HCT116 (cell line): ENCODE measurements at regions not wholly inside any gene's neighbourhood (a gene's known extent, or its start where the extent isn't known, plus 50 kb on each side); places are given as distances from the start of the nearest gene placed in this dataset.

Experiments used
- ATAC-seq: fragments of 200-7000 bp; cut with Tn5 transposase; 2 replicates; pipeline ENCODE4 v1.9.1; 2020; ENCODE audit warnings: mild to moderate bottlenecking, moderate library complexity
- BruUV-seq: library from RNA; stranded (reverse); fragments of 400-500 nt; replicated peaks from 2 replicates; lab custom pipeline; 2021; lab: Mats Ljungman, UMichigan
- CTCF ChIA-PET: fragments of 300-600 bp; sonication (Branson Sonifier 250); formaldehyde crosslinking; loops from one replicate; lab custom pipeline; 2021; ENCODE audit warnings: antibody characterized with exemption; lab: Charles Lee
- POLR2A ChIA-PET: fragments of 300-600, 350-600 bp; sonication (Branson Sonifier 250); formaldehyde crosslinking; loops from one replicate; lab custom pipeline; 2021; ENCODE audit warnings: antibody characterized with exemption; lab: Charles Lee
- RAD21 ChIA-PET, 2 experiments: fragments of 300-600 bp; sonication (Branson Sonifier 250); formaldehyde crosslinking; loops; one replicate each; lab custom pipeline; 2023; ENCODE audit warnings: low total read pairs in 2 of 2; ENCODE audit not compliant: uncharacterized antibody in 2 of 2, unreplicated experiment in 2 of 2, low non-redundant PET in 1 of 2; lab: Charles Lee
- DNase-seq: peaks from one replicate; pipeline ENCODE4 v3.0.0-alpha.2; 2010; ENCODE audit warnings: low read depth, low spot score
- H2AFZ ChIP-seq: fragments of 200-600 bp; shearing (Covaris generic), sonication (generic); 2 replicates; pipeline ENCODE4 v1.6.1; 2017; ENCODE audit warnings: low read depth, mixed run types, mixed read lengths, antibody characterized with exemption, low read length; ENCODE audit not compliant: poor library complexity, severe bottlenecking
- H3K27ac ChIP-seq: 2 replicates; pipeline ENCODE4 v1.5.1; 2012; ENCODE audit warnings: low read depth, low read length
- H3K27me3 ChIP-seq: fragments of 200-600 bp; sonication (generic); 2 replicates; pipeline ENCODE4 v1.6.1; 2016; ENCODE audit warnings: mixed run types, low read length, mixed read lengths; ENCODE audit not compliant: insufficient read depth
- H3K36me3 ChIP-seq, 2 experiments: fragments of 200-500 bp in 1 of 2; fragments of 200-600 bp in 1 of 2; sonication (Bioruptor generic) in 1 of 2; sonication (generic) in 1 of 2; 2 replicates each; pipeline versions ENCODE4 v1.5.1 to v1.6.1; 2014 to 2016; ENCODE audit warnings: low read length in 2 of 2, inconsistent platforms in 1 of 2, mixed read lengths in 1 of 2, mixed run types in 1 of 2; ENCODE audit not compliant: insufficient read depth in 2 of 2, control insufficient read depth in 1 of 2
- H3K4me1 ChIP-seq, 2 experiments: fragments of 200-600 bp in 1 of 2; sonication (generic) in 1 of 2; 2 replicates each; pipeline versions ENCODE4 v1.5.1 to v1.6.1; 2012 to 2017; ENCODE audit warnings: low read length in 2 of 2, inconsistent platforms in 1 of 2, mild to moderate bottlenecking in 1 of 2, mixed read lengths in 1 of 2, mixed run types in 1 of 2, moderate library complexity in 1 of 2; ENCODE audit not compliant: insufficient read depth in 2 of 2, control insufficient read depth in 1 of 2
- H3K4me2 ChIP-seq: fragments of 200-600 bp; sonication (generic); 2 replicates; pipeline ENCODE4 v1.6.1; 2017; ENCODE audit warnings: mixed run types, low read length, mixed read lengths
- H3K4me3 ChIP-seq, 2 experiments: fragments of 200-600 bp in 1 of 2; sonication (generic) in 1 of 2; replicated peaks in 1 of 2; 2 replicates each; pipeline ENCODE4 v1.5.1; 2011 to 2016; ENCODE audit warnings: low read length in 2 of 2, control low read depth in 1 of 2, low read depth in 1 of 2, mild to moderate bottlenecking in 1 of 2, mixed read lengths in 1 of 2, mixed run types in 1 of 2
- H3K79me2 ChIP-seq: fragments of 200-600 bp; sonication (generic); 2 replicates; pipeline ENCODE4 v1.6.1; 2017; ENCODE audit warnings: mild to moderate bottlenecking, mixed run types, low read length, moderate library complexity, mixed read lengths; ENCODE audit not compliant: insufficient read depth
- H3K9ac ChIP-seq: fragments of 200-600 bp; sonication (generic); 2 replicates; pipeline ENCODE4 v1.6.1; 2016; ENCODE audit warnings: low read length, mixed read lengths
- H3K9me2 ChIP-seq: fragments of 200-600 bp; sonication (generic), shearing (Covaris generic); 2 replicates; pipeline ENCODE4 v1.6.1; 2017; ENCODE audit warnings: mixed run types, mild to moderate bottlenecking, moderate library complexity; ENCODE audit not compliant: insufficient read depth
- H3K9me3 ChIP-seq, 2 experiments: fragments of 200-500 bp in 1 of 2; fragments of 200-600 bp in 1 of 2; sonication (Bioruptor generic) in 1 of 2; sonication (generic) in 1 of 2; 2 replicates each; pipeline ENCODE4 v1.6.1; 2014 to 2017; ENCODE audit warnings: low read length in 2 of 2, mixed read lengths in 2 of 2, inconsistent platforms in 1 of 2, low read depth in 1 of 2, mild to moderate bottlenecking in 1 of 2, mixed run types in 1 of 2, moderate library complexity in 1 of 2; ENCODE audit not compliant: control insufficient read depth in 1 of 2, insufficient read depth in 1 of 2
- H4K20me1 ChIP-seq: fragments of 200-600 bp; sonication (generic), shearing (Covaris generic); 2 replicates; pipeline ENCODE4 v1.6.1; 2017; ENCODE audit warnings: mixed run types, mild to moderate bottlenecking, moderate library complexity; ENCODE audit not compliant: insufficient read depth
- CBX3 ChIP-seq: IDR thresholded peaks from 2 replicates; pipeline ENCODE4 v1.6.1; 2012; ENCODE audit warnings: low read depth
- CEBPB ChIP-seq: IDR thresholded peaks from 2 replicates; pipeline ENCODE4 v1.6.1; 2012; ENCODE audit warnings: low read depth
- EGR1 ChIP-seq: IDR thresholded peaks from 2 replicates; pipeline ENCODE4 v1.6.1; 2012; ENCODE audit warnings: low read depth
- ELF1 ChIP-seq: IDR thresholded peaks from 2 replicates; pipeline ENCODE4 v1.6.1; 2012; ENCODE audit warnings: low read depth, borderline replicate concordance
- EZH2 ChIP-seq: fragments of 200-600 bp; sonication (generic); IDR thresholded peaks from 2 replicates; pipeline ENCODE4 v1.6.1; 2017; ENCODE audit warnings: antibody characterized with exemption, mixed run types
- EZH2phosphoT487 ChIP-seq: fragments of 200-600 bp; IDR thresholded peaks from 2 replicates; pipeline ENCODE4 v1.6.1; 2018; ENCODE audit warnings: antibody characterized with exemption, borderline replicate concordance
- JUND ChIP-seq: IDR thresholded peaks from 2 replicates; pipeline ENCODE4 v1.6.1; 2012
- POLR2A ChIP-seq: IDR thresholded peaks from 2 replicates; pipeline ENCODE4 v1.7.0; 2011; ENCODE audit warnings: borderline replicate concordance; ENCODE audit not compliant: insufficient read depth, insufficient read length; ENCODE audit errors: extremely low read depth
- POLR2AphosphoS5 ChIP-seq: IDR thresholded peaks from 2 replicates; pipeline ENCODE4 v1.6.1; 2011; ENCODE audit warnings: mild to moderate bottlenecking, low read depth, low read length, moderate library complexity
- RAD21 ChIP-seq: IDR thresholded peaks from 2 replicates; pipeline ENCODE4 v1.6.1; 2012; ENCODE audit warnings: low read depth, mild to moderate bottlenecking
- SIN3A ChIP-seq: IDR thresholded peaks from 2 replicates; pipeline ENCODE4 v1.6.1; 2012; ENCODE audit warnings: low read depth
- SP1 ChIP-seq: IDR thresholded peaks from 2 replicates; pipeline ENCODE4 v1.6.1; 2012; ENCODE audit warnings: low read depth
- SRF ChIP-seq: IDR thresholded peaks from 2 replicates; pipeline ENCODE4 v1.6.1; 2012; ENCODE audit warnings: low read depth
- TCF7L2 ChIP-seq: IDR thresholded peaks from 2 replicates; pipeline ENCODE4 v1.7.0; 2011; ENCODE audit warnings: borderline replicate concordance, inconsistent platforms; ENCODE audit not compliant: insufficient read depth, insufficient read length; ENCODE audit errors: extremely low read depth
- YY1 ChIP-seq: IDR thresholded peaks from 2 replicates; pipeline ENCODE4 v1.6.1; 2011; ENCODE audit warnings: low read length, low read depth, moderate library complexity, mild to moderate bottlenecking; ENCODE audit not compliant: insufficient replicate concordance; ENCODE audit errors: extremely low read depth
- ZFX ChIP-seq: fragments of 450-650 bp; IDR thresholded peaks from 2 replicates; pipeline ENCODE4 v1.6.1; 2017
- ZNF274 ChIP-seq: fragments of 200-500 bp; sonication (Bioruptor generic); IDR thresholded peaks from 2 replicates; pipeline ENCODE4 v1.6.1; 2014; ENCODE audit warnings: mild to moderate bottlenecking, low read depth, low read length, inconsistent platforms
- intact Hi-C: fragments of 100-400 bp; cut with micrococcal nuclease; formaldehyde crosslinking; loops from 2 replicates; pipeline ENCODE4 v1.10.0; 2022
- TF ChIP-seq, protein P1 (sequence below): IDR thresholded peaks from 2 replicates; pipeline ENCODE4 v1.6.1; 2012
- TF ChIP-seq, protein P2 (sequence below): IDR thresholded peaks from 2 replicates; pipeline ENCODE4 v1.6.1; 2011; ENCODE audit warnings: mild to moderate bottlenecking, low read length, moderate library complexity; ENCODE audit not compliant: insufficient replicate concordance; ENCODE audit errors: extremely low read depth
- TF ChIP-seq, protein P3 (sequence below): IDR thresholded peaks from 2 replicates; pipeline ENCODE4 v1.6.1; 2012

DNA sequence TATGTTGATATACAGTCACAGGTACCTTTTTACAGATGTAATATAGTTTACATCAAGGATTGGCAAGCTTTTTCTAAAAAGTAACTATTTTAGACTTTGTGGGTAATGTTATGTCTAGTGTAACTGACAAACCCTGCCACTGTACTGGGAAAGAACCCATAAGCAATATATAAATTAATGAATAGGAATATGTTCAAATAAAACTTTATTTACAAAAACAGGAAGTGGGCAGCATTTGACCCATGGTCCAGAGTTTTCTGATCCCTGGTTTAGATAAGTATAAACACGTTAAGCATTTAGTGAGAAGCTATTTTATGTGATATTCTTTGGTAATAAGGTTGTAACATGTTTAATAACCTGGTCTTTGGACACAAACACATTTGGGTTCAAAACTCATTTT, 915.2 kb upstream of the ROBO1 start:
- RAD21 ChIA-PET, result no interaction called here
- no peak overlapping the region for H3K4me2 ChIP-seq
- DNase-seq (no peak), ATAC-seq (no peak)
- intact Hi-C loops, result loop anchor here (10.0 kb wide), 1 partner anchor 1158 kb away; no protein-coding TSS in a partner anchor
- H3K27ac ChIP-seq, result no peak overlapping the region
- POLR2A ChIA-PET, result no interaction called here
- no peak for TF ChIP-seq EGR1
- TF ChIP-seq EZH2, result no peak
- TF ChIP-seq SP1, result no peak
- no peak for TF ChIP-seq RAD21
- no peak for TF ChIP-seq CBX3
- TF ChIP-seq SRF, result no peak
- no peak for TF ChIP-seq YY1
- TF ChIP-seq EZH2phosphoT487, result no peak
- TF ChIP-seq, protein P1, sequence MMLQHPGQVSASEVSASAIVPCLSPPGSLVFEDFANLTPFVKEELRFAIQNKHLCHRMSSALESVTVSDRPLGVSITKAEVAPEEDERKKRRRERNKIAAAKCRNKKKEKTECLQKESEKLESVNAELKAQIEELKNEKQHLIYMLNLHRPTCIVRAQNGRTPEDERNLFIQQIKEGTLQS, result no peak
- TF ChIP-seq POLR2A, result no peak
- no peak for TF ChIP-seq TCF7L2
- TF ChIP-seq ZFX, result no peak
- no peaks in the 10 kb centered on the region for H3K27me3 ChIP-seq
- H3K36me3 ChIP-seq, result no peaks in the 10 kb centered on the region
- peaks cover 5% of the 10 kb centered on the region in 2 experiments; a peak in 2 of 4 replicates for H3K9me3 ChIP-seq
- no peaks in the 10 kb centered on the region for H4K20me1 ChIP-seq
- H2AFZ ChIP-seq, result no peak overlapping the region
- H3K4me1 ChIP-seq, result no peaks in the 10 kb centered on the region
- no peaks in the 10 kb centered on the region for H3K9me2 ChIP-seq
- no peak overlapping the region for H3K4me3 ChIP-seq
- CTCF ChIA-PET, result no interaction called here
- no TSS peak for BruUV-seq
- H3K9ac ChIP-seq, result no peak overlapping the region
- H3K79me2 ChIP-seq, result no peaks in the 10 kb centered on the region

DNA sequence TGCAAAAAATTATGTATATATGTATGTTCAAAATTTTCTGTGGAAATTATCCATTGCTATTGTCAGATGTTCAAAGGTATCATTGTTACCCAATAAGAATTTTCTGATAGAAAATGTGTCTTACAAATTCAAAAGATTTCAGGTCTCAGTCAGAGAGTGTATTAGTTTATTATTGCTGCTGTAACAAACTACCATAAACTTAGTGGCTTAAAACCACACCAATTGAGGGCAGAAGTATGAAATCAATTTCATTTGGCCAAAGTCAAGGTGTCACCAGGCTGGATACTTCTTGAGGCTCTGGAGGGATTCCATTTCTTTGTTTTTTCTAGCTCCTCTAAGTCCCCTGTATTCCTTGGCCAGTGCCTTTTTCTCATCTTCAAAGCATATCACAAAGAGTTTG, 914.4 kb upstream of the ROBO1 start:
- no peak overlapping the region for H2AFZ ChIP-seq

More for the DNA sequence above, 914.4 kb upstream of the ROBO1 start:
- Histone ChIP-seq H3K4me1 (no peaks in the 10 kb centered on the region), H3K9me3 (peaks cover 5 to 11% of the 10 kb centered on the region in 2 experiments; a peak in 2 of 4 replicates), H3K79me2 (no peaks in the 10 kb centered on the region), H3K27ac (no peak overlapping the region), H3K9me2 (no peaks in the 10 kb centered on the region), H3K27me3 (no peaks in the 10 kb centered on the region), H3K9ac (no peak overlapping the region), H3K4me3 (no peak overlapping the region), H3K36me3 (no peaks in the 10 kb centered on the region), H3K4me2 (no peak overlapping the region), H4K20me1 (no peaks in the 10 kb centered on the region)
- BruUV-seq, result no TSS peak
- DNase-seq (no peak), ATAC-seq (no peak)
- POLR2A ChIA-PET, result no interaction called here
- CTCF ChIA-PET, result no interaction called here
- TF ChIP-seq ZNF274 (no peak), TCF7L2 (no peak), POLR2AphosphoS5 (no peak), YY1 (no peak), EGR1 (no peak), EZH2phosphoT487 (no peak), JUND (no peak), RAD21 (no peak), CEBPB (no peak), SIN3A (no peak), POLR2A (no peak), ELF1 (no peak), EZH2 (no peak)
- TF ChIP-seq, protein P2, sequence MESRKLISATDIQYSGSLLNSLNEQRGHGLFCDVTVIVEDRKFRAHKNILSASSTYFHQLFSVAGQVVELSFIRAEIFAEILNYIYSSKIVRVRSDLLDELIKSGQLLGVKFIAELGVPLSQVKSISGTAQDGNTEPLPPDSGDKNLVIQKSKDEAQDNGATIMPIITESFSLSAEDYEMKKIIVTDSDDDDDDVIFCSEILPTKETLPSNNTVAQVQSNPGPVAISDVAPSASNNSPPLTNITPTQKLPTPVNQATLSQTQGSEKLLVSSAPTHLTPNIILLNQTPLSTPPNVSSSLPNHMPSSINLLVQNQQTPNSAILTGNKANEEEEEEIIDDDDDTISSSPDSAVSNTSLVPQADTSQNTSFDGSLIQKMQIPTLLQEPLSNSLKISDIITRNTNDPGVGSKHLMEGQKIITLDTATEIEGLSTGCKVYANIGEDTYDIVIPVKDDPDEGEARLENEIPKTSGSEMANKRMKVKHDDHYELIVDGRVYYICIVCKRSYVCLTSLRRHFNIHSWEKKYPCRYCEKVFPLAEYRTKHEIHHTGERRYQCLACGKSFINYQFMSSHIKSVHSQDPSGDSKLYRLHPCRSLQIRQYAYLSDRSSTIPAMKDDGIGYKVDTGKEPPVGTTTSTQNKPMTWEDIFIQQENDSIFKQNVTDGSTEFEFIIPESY, result no peak
- TF ChIP-seq, protein P3, sequence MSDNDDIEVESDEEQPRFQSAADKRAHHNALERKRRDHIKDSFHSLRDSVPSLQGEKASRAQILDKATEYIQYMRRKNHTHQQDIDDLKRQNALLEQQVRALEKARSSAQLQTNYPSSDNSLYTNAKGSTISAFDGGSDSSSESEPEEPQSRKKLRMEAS, result no peak
- RAD21 ChIA-PET, result no interaction called here
- intact Hi-C loops, result loop anchor here (10.0 kb wide), 1 partner anchor 1157 kb away; no protein-coding TSS in a partner anchor
